Mesothelial cell of epicardium (in vitro differentiated cells): ENCODE measurements at regions not wholly inside any gene's neighbourhood (a gene's known extent, or its start where the extent isn't known, plus 50 kb on each side); places are given as distances from the start of the nearest gene placed in this dataset.

Source experiments
- DNase-seq, 2 experiments: peaks; one replicate each; pipeline ENCODE4 v3.0.0; 2021; ENCODE audit warnings: low spot score in 2 of 2; ENCODE audit not compliant: unreplicated experiment in 2 of 2
- H3K27ac Mint-ChIP-seq: 2 replicates; pipeline ENCODE4 v1.8.0; 2021; ENCODE audit warnings: mixed read lengths
- H3K27me3 Mint-ChIP-seq: 2 replicates; pipeline ENCODE4 v1.8.0; 2021; ENCODE audit warnings: low read depth, mixed read lengths
- H3K36me3 Mint-ChIP-seq: 2 replicates; pipeline ENCODE4 v1.8.0; 2021; ENCODE audit warnings: mixed read lengths
- H3K4me1 Mint-ChIP-seq: 2 replicates; pipeline ENCODE4 v1.8.0; 2021; ENCODE audit warnings: mixed read lengths
- H3K4me3 Mint-ChIP-seq: 2 replicates; pipeline ENCODE4 v1.8.0; 2021; ENCODE audit warnings: mild to moderate bottlenecking, moderate library complexity, mixed read lengths
- H3K9me3 Mint-ChIP-seq: 2 replicates; pipeline ENCODE4 v1.8.0; 2021; ENCODE audit warnings: mixed read lengths
- CTCF ChIP-seq: fragments of 200-600 bp; sonication (generic); IDR thresholded peaks from one replicate; pipeline ENCODE4 v1.5.0; 2021; ENCODE audit warnings: antibody characterized with exemption; ENCODE audit not compliant: unreplicated experiment

- Mint-ChIP-seq H3K4me1 (peaks cover 63% of the 10 kb centered on the region), H3K27me3 (no peaks in the 10 kb centered on the region), H3K4me3 (no peak overlapping the region), H3K9me3 (peaks cover 3% of the 10 kb centered on the region), H3K36me3 (peaks cover 2% of the 10 kb centered on the region), H3K27ac (no peak overlapping the region)
- TF ChIP-seq CTCF: no peak
- no peak for DNase-seq
Observed at GRCh38 chr10:61068471-61068870, 124.5 kb upstream of the RHOBTB1 start.

GRCh38 chr10:61067671-61068336 is 123.8 kb upstream of the RHOBTB1 start:
- TF ChIP-seq CTCF: no peak
- Mint-ChIP-seq H3K9me3 (peaks cover 3% of the 10 kb centered on the region), H3K4me3 (no peak overlapping the region), H3K36me3 (peaks cover 2% of the 10 kb centered on the region), H3K4me1 (peaks cover 69% of the 10 kb centered on the region), H3K27ac (peak overlapping the region; percentile 51), H3K27me3 (no peaks in the 10 kb centered on the region)
- DNase-seq: no peak

- peak overlapping the region; percentile 31 for H3K27ac Mint-ChIP-seq
- H3K36me3 Mint-ChIP-seq: peaks cover 2% of the 10 kb centered on the region
- no peak for DNase-seq
- H3K9me3 Mint-ChIP-seq: peaks cover 3% of the 10 kb centered on the region
- H3K4me3 Mint-ChIP-seq: no peak overlapping the region
- H3K27me3 Mint-ChIP-seq: no peaks in the 10 kb centered on the region
- no peak for TF ChIP-seq CTCF
- peaks cover 79% of the 10 kb centered on the region for H3K4me1 Mint-ChIP-seq
Observed at GRCh38 chr10:61066661-61067344, 122.8 kb upstream of the RHOBTB1 start.

GRCh38 chr10:61065051-61065450 is 121.1 kb upstream of the RHOBTB1 start:
- Mint-ChIP-seq H3K27ac (no peak overlapping the region), H3K9me3 (no peaks in the 10 kb centered on the region), H3K4me3 (no peak overlapping the region), H3K36me3 (no peaks in the 10 kb centered on the region), H3K4me1 (peaks cover 74% of the 10 kb centered on the region), H3K27me3 (no peaks in the 10 kb centered on the region)
- no peak for DNase-seq
- no peak for TF ChIP-seq CTCF

- Mint-ChIP-seq H3K9me3 (no peaks in the 10 kb centered on the region), H3K4me1 (peaks cover 79% of the 10 kb centered on the region), H3K36me3 (no peaks in the 10 kb centered on the region), H3K27me3 (no peaks in the 10 kb centered on the region), H3K4me3 (no peak overlapping the region), H3K27ac (peak overlapping the region; percentile 72)
- no peak for TF ChIP-seq CTCF
- no peak for DNase-seq
Observed at GRCh38 chr10:61064356-61064755, 120.4 kb upstream of the RHOBTB1 start.
